NCI-H82 treated with DMSO at 0.1 percent for 48 hours (cell line): ENCODE measurements at regions not wholly inside any gene's neighbourhood (a gene's known extent, or its start where the extent isn't known, plus 50 kb on each side); places are given as distances from the start of the nearest gene placed in this dataset.
"Not testable (repeated sequence)": the region's sequence is repeated elsewhere in the genome, so short reads cannot be mapped to it uniquely, and the experiment has no call there.

Experiments
- DNase-seq: peaks from one replicate; lab custom pipeline; 2025; ENCODE audit not compliant: unreplicated experiment; lab: John Stamatoyannopoulos, UW

- no peak for DNase-seq
These were observed 498.2 kb downstream of the IRS2 start for GRCh38 chr13:109288151-109288709.

- DNase-seq, result no peak
These were observed 498.8 kb downstream of the IRS2 start for GRCh38 chr13:109287553-109287952.

GRCh38 chr13:109285586-109285985 lies 500.8 kb downstream of the IRS2 start:
- no peak for DNase-seq

- DNase-seq, result no peak
These were observed 504.3 kb downstream of the IRS2 start for GRCh38 chr13:109281903-109282635.

GRCh38 chr13:109281017-109281902 lies 505.1 kb downstream of the IRS2 start:
- no peak for DNase-seq

GRCh38 chr13:109276261-109276660 lies 510.1 kb downstream of the IRS2 start:
- DNase-seq, result no peak

- no peak for DNase-seq
These were observed 510.5 kb downstream of the IRS2 start for GRCh38 chr13:109275852-109276251.

- DNase-seq, result no peak
These were observed 511.1 kb downstream of the IRS2 start for GRCh38 chr13:109275139-109275745.

- peak; percentile 67 for DNase-seq
These were observed 512.1 kb downstream of the IRS2 start for GRCh38 chr13:109274188-109274821.

- DNase-seq, result no peak
These were observed 513.0 kb downstream of the IRS2 start for GRCh38 chr13:109273326-109273751.

- DNase-seq, result no peak
These were observed 513.6 kb downstream of the IRS2 start for GRCh38 chr13:109272595-109273325.

- DNase-seq, result peak; percentile 33
These were observed 514.5 kb downstream of the IRS2 start for GRCh38 chr13:109271555-109272541.

- DNase-seq, result no peak
These were observed 515.3 kb downstream of the IRS2 start for GRCh38 chr13:109271061-109271460.

- not testable (repeated sequence) for DNase-seq
These were observed 517.0 kb downstream of the IRS2 start for GRCh38 chr13:109269381-109269780.

GRCh38 chr13:109268492-109268891 lies 517.9 kb downstream of the IRS2 start:
- not testable (repeated sequence) for DNase-seq

- not testable (repeated sequence) for DNase-seq
These were observed 519.0 kb downstream of the IRS2 start for GRCh38 chr13:109267400-109267799.

GRCh38 chr13:109265438-109265742 lies 521.0 kb downstream of the IRS2 start:
- not testable (repeated sequence) for DNase-seq

- not testable (repeated sequence) for DNase-seq
These were observed 521.6 kb downstream of the IRS2 start for GRCh38 chr13:109264603-109265437.
